HG03354 (cell line): ENCODE measurements at regions not wholly inside any gene's neighbourhood (a gene's known extent, or its start where the extent isn't known, plus 50 kb on each side); places are given as distances from the start of the nearest gene placed in this dataset.
A peak's percentile ranks its signal among the peaks of the same experiment; 100 is the strongest.

Source experiments
- ATAC-seq: cut with Tn5 transposase; IDR thresholded peaks from one replicate; pipeline ENCODE4 v1.9.1; 2021; ENCODE audit warnings: mild to moderate bottlenecking; ENCODE audit not compliant: unreplicated experiment, poor library complexity, severe bottlenecking

- ATAC-seq = no peak
These were observed 214.4 kb downstream of the ETS1 start for GRCh38 chr11:128372977-128373376.

- ATAC-seq = peak; percentile 87
These were observed 219.8 kb downstream of the ETS1 start for GRCh38 chr11:128367573-128367972.

GRCh38 chr11:128365044-128365443, 222.3 kb downstream of the ETS1 start:
- ATAC-seq = no peak

- ATAC-seq = no peak
These were observed 225.8 kb downstream of the ETS1 start for GRCh38 chr11:128361451-128362020.

GRCh38 chr11:128359515-128359914, 227.8 kb downstream of the ETS1 start:
- no peak for ATAC-seq

GRCh38 chr11:128357073-128357472, 230.3 kb downstream of the ETS1 start:
- no peak for ATAC-seq

GRCh38 chr11:128355558-128355957, 231.8 kb downstream of the ETS1 start:
- ATAC-seq = no peak

- no peak for ATAC-seq
These were observed 232.9 kb downstream of the ETS1 start for GRCh38 chr11:128354476-128354875.

- no peak for ATAC-seq
These were observed 236.2 kb downstream of the ETS1 start for GRCh38 chr11:128351168-128351567.

- no peak for ATAC-seq
These were observed 237.6 kb downstream of the ETS1 start for GRCh38 chr11:128349650-128350299.

GRCh38 chr11:128346804-128347203, 240.6 kb downstream of the ETS1 start:
- no peak for ATAC-seq

GRCh38 chr11:128345316-128345715, 242.0 kb downstream of the ETS1 start:
- ATAC-seq = no peak

- no peak for ATAC-seq
These were observed 243.5 kb downstream of the ETS1 start for GRCh38 chr11:128343870-128344269.

- peak; percentile 36 for ATAC-seq
These were observed 244.2 kb downstream of the ETS1 start for GRCh38 chr11:128343135-128343514.

GRCh38 chr11:128342511-128343134, 244.7 kb downstream of the ETS1 start:
- ATAC-seq = peak; percentile 82

GRCh38 chr11:128341280-128342248, 245.8 kb downstream of the ETS1 start:
- ATAC-seq = no peak

- ATAC-seq = no peak
These were observed 247.6 kb downstream of the ETS1 start for GRCh38 chr11:128339792-128340191.

GRCh38 chr11:128338811-128339210, 248.5 kb downstream of the ETS1 start:
- no peak for ATAC-seq

GRCh38 chr11:128336203-128336602, 251.2 kb downstream of the ETS1 start:
- no peak for ATAC-seq

GRCh38 chr11:128335729-128336128, 251.6 kb downstream of the ETS1 start:
- ATAC-seq = no peak
